Epidermal melanocyte (primary cell): ENCODE measurements at regions not wholly inside any gene's neighbourhood (a gene's known extent, or its start where the extent isn't known, plus 50 kb on each side); places are given as distances from the start of the nearest gene placed in this dataset.

Source experiments
- DNase-seq: peaks from one replicate; pipeline ENCODE4 v3.0.0; 2011; ENCODE audit warnings: low spot score; ENCODE audit not compliant: insufficient read length

DNA sequence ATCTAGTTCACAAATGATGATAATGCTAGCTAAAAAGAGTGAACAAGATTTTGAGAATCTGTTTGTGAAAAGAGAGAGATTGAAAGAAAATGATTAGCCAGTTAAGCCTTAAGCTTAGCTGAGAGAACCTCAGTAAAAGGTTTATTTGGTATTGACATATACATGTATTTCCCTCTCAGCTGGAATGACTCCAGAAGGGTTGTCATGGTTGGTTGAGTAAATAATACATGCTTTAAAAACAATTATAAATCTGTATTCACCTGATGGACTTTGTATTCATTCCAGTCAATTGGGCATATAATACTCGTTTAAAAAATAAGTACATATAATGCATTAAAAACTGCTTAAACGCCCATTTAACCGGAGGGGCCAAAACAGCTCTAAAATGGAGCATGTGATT is 181.4 kb downstream of the GRB14 start:
- no peak for DNase-seq

DNA sequence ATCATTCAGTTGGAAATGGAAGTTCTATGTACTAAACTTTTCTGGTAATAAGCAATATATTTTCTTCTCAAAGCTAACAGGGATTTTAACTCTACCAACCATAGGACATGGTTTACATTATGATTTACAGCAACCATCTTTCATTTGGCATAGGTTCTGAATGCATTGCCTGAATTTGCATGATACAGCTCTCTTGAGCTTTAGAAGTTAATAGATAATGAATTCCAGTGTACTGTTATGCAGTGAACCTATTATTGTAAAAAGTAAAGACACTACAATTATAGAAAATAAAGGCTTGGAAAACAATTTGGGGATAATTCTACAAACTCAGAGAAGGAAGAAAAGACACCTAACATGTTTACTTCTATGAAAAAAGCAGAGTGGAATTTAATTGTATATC is 182.0 kb downstream of the GRB14 start:
- DNase-seq = no peak

DNA sequence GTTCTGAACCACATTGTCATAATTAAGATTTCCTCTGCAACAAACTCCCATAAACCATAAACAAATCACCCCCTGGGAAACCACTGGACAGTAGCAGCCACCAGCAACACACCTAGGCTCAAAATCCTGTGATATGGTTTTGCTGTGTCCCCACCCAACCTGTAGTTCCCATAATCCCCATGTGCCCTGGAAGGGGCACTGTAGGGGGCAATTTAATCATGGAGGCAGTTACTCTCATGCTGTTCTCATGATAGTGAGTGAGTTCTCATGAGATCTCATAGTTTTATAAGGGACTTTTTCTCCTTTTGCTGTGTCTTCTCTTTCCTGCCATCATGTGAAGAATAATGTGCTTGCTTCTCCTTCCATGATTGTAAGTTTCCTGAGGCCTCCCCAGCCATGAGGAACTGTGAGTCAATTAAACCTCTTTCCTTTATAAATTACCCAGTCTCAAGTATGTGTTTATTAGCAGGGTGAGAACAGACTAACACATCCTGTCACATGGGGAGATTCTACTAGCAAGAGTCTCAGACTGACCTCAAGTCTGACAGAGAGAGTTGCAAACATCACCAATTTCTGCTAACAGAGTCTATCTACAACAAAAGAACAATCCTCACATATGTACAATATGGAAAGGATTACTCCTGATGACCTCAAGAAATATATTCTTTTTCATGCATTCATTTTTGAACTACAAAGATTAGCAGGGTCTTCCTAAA is 182.6 kb downstream of the GRB14 start:
- DNase-seq = no peak

DNA sequence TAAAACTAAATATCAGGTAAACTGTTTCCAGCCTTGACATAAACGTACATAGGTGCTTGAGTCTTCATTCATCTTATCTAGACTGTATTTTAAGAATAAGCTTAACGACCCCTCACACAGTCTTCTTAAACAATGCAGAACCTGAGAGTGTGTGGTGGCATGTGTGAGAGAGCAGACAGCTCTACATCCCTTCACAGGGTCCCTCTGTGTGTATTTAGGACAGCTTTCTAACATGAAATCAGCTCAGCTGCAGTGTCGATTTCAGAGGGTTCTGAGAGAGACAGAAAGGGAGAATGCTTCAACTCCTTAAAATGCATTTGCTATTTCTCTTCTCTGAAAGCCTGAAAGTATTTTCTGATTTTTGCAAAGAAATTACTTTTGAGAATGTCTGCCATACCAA is 185.2 kb downstream of the GRB14 start:
- DNase-seq = no peak

DNA sequence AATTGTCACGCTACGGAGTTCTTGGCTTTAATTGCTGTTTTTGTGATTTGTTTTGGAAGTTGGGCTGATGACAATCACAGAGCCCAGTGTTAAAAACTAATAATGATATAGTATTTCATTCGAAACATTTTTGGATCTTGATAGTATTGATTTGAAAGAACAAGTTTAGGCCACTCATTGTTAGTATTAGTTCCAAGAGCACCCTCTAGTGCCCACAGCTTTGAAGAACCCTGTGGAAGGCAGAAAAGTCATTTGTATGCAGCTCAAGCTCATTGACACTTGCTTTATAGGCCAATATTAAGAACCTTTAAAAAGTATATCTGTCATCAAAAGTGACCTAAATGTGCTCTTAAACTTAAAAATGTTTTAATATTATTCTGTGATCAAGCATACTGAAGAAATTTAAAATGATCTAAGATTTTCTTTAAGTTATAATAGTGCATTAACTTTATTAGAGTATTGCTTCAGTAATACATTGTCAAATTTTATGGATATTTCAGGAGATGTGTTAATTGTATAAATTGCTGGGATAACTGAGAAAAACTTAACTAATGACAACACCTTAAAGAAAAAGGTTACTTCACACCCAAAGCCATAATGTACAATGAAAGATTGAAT is 191.0 kb downstream of the GRB14 start:
- DNase-seq = peak; percentile 30

DNA sequence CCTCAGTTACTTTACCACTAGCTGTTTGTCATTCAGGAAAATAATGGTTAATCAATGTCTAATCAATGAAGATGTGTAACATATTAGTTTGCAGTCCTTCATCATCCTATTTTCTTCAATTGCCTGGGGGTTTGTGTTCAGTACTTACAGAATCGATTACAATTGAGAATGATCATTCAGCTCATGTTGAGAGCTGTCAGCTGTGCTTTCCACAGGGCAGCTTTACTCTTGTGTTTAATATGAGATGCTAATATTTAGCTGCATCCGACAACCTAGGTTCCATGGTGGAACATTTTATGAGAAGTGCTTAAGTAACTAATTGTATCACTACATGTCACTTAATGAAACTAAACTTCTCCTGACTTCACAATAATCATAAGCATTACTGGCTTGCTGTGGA is 191.9 kb downstream of the GRB14 start:
- DNase-seq = no peak

DNA sequence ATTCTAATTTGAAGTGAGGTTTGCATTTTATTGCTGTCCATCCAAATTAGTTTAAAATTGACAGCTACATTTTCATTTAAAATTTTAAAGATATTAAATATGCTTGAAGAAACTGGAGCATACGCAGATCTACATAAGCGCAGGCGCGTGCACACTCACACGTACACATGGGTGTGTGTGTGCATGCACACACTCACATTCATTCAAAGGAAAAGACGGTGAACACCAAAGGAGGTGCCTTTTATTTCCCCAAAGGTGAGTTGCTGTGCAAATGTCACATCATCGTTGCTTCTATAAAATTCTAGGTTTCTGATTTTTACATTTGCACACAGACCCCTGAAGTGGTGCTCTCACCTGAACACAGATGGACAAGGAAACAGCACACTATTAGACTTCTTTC is 194.2 kb downstream of the GRB14 start:
- DNase-seq = no peak

DNA sequence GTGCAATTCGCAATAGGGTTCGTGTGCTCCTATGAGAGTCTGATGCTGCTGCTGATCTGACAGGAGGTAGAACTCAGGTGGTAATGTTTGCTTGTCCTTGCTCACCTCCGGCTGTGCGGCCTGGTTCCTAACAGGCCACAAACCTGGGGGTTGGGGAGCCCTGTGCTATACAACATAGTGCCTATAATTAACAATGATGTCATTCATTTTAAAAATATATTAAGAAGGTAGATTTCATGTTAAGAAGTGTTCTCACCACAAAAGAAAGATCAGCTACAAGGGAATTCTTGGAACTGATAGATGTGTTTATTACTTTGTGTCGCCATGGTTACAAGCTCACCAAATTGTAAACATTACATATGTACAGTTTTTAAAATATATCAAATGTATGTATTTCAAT is 200.5 kb downstream of the GRB14 start:
- DNase-seq = no peak

DNA sequence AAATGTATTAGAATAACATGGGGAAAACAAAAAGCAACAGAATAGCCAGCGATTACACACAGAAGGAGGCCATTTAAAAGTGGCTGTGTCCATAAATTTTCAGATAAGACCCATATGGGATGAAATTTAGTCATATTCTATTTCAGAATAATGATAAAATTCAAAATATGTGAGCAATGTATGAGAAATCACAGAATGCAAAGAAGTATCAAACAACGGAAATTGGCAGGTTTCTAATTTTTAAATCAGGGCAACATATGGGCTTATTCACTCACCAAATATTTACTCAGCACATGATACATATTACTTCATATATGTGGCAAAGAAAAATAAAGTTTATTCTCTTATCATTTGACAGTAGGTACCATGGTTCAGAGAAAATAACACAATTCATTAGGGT is 208.5 kb downstream of the GRB14 start:
- DNase-seq = no peak

DNA sequence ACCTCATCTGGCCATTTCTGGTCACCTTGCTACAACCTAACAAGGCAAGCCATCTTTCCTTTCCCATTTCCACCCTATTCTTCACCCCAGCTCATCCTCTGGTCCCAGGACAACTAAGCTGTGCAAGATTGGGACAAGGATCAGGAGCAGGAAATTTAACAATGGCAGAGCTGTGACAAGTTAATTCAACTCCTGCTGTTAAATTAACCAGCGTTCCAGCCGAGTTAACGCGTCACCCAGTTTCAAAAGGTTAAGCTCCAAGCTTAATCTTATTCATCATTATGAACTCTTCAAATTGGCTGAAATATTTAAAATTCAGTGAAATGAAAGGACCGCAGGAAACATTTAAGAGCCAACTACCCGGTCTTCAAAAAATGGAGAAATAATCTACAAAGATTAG is 231.9 kb downstream of the GRB14 start:
- DNase-seq = no peak

DNA sequence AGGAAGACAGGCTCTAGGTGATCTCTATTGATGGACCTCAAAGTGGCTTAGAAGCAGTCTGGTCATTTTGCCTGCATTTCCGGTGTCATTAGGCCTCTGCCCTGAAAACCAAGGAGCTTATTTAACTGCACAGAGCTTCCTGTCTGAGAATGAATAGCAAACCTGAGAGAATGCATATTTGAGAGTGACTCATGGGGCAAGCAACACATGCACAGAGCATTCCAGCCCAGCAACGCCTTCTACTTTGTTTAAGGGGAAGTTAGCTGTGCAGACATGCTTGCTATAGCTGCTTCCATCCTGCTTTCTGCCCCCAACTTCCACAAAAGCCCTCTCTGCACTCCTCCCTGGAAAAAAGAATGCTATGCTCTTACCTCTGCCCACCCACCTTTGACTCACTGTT is 232.8 kb downstream of the GRB14 start:
- DNase-seq = no peak

DNA sequence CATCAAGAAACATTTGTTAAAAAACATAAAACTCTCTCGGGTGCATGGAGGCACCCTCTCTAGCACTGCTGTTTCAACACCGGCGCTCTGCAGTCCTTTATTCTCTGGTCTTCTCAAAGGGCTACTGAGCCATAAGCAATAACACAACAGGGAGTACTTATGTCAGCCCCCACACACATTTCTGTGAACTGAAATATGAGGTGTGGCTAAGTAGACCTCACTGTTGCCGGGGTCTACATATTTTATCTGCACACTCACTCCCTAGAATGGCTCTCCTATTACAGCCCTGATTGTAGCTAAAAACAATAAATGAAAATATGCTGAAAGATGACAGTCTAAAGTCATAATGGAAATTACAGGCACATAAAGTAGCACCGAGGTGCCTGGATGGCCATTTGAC is 235.1 kb downstream of the GRB14 start:
- no peak for DNase-seq

DNA sequence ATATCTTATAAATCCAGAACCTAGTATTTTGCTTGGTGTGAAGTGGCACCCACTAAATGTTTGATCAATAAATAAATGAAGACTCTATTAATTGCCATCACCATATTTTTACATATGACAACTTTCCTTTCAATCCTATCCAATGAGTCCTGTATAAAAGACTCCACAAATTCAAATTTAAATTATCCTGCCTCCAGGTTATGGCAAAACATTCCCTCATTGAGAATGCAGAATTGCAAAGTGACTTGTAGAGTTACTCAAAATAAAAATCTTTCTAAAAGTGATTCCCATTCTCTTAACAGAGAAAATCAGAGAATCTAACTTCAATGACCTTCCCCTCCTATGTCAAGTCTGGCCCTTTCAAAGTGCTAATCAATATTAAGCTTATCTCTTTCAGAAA is 236.8 kb downstream of the GRB14 start:
- no peak for DNase-seq

DNA sequence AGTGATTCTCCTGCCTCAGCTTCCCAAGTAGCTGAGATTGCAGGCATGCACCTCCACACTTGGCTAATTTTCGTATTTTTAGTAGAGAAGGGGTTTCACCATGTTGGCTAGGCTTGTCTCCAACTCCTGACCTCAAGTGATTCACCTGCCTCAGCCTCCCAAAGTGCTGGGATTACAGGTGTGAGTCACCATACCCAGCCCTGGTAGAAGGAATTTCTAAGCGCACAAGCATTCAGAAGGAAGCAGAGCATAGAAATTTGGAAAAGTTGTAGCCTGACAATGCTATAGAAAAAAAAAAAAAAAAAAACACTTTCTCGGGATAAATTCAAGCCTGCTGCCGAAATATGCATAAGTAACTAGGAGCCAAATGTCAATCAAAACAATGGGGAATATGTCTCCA is 249.4 kb downstream of the GRB14 start:
- no peak for DNase-seq

DNA sequence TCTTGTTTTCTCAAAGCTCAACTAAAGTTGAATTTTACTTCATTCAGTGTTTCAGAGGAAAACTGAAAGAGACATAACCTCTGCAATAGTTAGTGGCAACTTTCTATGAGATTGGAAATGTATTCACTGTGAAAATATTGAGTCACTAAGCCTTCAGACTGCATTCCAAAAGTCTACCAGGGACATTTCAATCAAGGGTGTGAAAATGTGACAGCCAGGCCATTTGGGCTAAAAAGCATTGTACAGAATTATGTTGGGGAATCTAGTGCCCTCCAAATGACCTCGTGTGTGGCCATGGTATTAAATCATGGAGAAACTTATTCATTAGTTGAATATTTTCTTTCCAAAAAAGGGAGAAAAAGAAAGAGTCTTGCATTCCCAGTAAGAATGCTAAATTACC is 251.9 kb downstream of the GRB14 start:
- DNase-seq = no peak

DNA sequence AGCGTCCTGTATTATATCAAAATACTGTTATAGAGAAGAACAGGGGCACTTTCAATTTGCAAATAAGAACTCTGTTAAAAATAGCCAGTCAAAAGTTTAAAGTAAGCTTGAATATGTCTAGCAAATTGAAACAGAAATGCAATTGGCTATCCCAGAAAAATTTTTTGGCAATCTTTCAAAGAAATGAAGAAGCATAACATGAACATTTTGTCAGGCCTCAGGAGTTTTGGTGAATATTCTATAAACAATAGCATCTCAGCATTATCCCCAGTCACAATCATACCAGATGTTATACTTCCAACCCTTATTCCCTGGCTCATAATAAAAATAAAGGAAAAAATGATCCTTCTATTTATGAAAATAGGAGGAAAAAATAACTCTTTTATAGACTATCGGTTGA is 252.4 kb downstream of the GRB14 start:
- no peak for DNase-seq

DNA sequence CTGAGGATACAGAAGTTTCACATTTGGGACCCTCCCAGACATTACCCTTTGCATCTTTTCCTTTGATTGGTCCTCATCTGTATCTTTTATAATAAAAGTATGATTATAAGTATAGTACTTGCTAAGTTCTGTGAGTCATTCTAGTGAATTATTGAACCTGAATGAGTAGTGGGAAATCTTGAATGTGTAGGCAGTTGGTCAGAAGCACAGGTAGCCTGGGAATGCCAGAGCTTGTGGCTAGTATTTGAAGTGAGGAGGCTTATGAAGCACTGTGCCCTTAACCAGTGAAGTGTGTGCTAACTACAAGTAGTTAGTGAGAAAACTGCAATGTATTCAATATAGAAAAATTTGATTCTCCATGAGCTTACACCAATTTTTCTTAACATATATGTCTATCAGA is 257.6 kb downstream of the GRB14 start:
- DNase-seq = no peak

DNA sequence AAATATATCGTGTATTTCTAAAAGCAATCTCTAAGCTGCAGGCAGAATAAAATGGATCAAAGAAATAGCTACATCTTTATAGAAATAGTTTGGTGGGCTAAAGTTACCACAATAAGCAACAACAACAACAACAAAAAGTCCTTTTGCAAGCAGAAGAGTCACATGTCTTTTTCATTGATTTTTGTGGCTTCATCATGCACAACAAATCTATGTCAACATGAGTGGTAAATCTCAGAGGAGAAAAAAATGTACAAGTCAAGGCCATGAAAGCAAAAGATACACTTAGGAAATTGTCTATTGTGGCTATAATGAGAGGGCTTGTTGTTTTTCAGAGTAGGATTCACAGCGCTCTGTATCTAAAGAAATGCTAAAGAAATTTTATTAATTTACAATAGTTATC is 269.7 kb downstream of the GRB14 start:
- no peak for DNase-seq

DNA sequence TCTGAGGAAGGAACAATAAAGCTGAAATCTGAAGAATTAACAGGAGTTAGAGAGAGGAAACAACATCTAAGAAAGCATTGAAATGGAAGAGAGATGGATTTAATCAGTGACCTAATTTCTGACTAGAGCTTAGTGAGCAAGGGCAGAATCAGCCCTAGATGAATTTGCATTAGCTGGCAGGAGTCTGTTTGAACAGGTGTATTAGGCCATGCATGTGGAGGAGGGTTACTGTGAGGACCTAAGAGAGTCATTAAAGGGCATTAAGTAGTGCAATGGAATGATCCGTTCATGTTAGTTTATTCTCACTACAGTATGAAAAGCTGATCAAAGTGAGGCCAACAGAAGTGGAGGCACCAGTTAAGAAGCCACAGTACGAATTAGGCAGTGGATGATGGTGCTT is 285.3 kb downstream of the GRB14 start:
- DNase-seq = no peak

DNA sequence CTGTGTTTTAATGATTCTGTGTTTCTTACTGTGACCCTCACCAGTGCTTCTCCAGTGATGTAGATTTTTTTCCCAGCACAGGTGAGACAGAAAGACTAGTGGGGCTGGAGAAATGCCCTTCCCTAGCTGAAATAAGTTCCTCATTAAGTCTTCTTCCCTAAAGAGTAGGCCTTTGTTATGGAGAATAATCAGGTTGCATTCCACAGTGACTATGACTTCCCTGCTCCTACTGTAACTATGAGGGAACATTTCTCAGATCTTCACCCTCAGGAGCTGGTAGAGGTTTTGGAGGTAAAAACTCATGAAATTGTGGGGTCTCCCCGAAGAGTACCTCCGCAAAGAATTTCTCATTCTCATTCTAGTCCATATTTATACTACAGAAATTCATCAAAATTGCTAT is 286.2 kb downstream of the GRB14 start:
- no peak for DNase-seq

DNA sequence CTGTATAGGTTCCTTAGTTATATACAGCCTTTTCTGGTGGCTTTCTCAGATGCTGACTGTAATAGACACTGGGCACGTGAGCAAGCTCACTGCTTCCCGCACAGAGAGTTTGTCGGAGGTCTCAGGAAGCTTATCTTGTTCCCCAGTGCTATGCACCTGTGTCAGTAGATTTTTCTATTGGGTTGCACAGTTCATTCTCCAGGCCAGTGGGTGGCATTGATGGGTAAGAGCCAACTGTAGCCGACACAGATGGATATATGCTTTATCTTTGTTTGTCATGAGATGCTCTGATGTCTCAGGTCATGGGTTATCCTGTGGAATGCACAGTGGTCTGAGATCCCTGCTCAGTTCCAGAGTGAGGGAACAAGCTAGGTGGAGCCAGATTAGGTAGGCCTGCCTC is 293.0 kb downstream of the GRB14 start:
- DNase-seq = no peak

DNA sequence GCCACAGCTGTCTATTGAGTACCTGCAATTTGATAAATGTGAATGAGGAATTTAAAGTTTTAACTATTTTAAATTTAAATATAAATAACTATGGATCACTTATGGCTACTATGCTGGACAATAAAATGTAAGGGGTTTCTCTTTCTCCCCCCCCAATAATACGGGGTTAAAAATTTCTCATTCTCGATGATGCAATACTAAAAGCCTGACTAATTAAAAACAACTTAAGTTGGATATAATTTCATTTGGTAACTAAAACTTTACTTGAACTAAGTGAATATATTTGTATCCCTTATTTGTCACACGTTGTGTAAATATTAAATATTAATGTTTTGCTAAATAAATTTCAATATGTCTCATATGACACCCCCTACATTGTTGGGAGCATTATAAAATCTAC is 297.3 kb downstream of the GRB14 start:
- no peak for DNase-seq

DNA sequence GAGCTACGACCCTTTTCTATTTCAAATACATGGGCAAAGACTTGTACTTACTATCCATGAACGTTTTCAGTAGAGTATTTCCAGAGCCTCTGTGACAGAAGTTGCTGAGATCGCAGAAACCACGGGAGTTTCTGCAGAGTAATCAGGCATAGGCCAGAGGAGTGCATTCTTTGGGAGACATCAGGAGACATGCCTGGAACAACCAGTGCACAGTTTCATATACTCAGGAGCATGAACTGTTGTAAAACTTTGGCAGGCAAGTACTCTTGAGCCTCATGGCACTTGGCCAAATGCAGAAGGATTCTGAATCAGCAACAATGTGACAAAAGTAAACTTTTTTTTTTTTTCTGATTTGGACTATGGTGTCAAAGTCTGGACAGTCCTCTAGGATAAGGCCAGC is 307.1 kb downstream of the GRB14 start:
- no peak for DNase-seq

DNA sequence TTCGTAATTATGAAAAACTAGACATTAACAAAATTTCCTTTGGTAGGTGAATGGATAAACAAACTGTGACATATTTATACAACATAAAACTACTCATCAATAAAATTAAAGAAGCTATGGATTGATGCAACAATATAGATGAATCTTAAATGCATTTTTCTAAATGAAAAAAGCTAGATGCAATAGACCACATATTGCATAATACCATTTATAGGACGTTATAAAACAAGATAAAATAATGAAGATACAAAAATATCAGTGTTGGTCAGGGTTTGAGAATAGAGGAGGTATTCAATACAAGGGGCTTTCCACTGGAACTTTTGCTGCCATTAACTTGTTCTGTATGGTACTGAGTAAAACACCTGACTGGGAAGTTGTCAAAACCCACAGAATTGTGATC is 314.4 kb downstream of the GRB14 start:
- DNase-seq = no peak
